ENCODE measurements at regions not wholly inside any gene's neighbourhood (a gene's known extent, or its start where the extent isn't known, plus 50 kb on each side); places are given as distances from the start of the nearest gene placed in this dataset.
"Not testable (repeated sequence)": the region's sequence is repeated elsewhere in the genome, so short reads cannot be mapped to it uniquely, and the experiment has no call there.

DNA sequence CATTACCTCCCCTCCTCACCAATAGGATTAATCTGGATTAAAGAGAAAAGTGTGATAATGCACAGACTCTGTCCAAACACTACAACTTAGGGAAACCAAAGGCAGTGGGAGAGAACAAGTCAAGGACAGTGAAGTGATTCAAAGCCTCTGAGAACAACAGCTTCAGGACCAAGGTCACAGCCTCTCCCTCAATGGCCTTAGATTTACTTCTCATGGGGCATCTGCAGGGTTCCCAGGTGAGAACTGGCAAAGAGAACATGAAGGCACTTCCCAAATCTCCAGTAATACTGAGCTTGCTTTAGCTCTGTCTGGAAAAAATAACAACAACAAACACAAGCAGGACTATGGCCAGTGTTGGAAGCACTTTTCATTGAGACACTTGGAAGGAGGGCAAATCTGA is 99.8 kb upstream of the GOLGA6L22 start:
- ATAC-seq, H3K27me3 ChIP-seq, H3K4me3 ChIP-seq, H3K9me3 ChIP-seq, H3K27ac ChIP-seq, H3K36me3 ChIP-seq, H3K4me1 ChIP-seq: not testable (repeated sequence)

DNA sequence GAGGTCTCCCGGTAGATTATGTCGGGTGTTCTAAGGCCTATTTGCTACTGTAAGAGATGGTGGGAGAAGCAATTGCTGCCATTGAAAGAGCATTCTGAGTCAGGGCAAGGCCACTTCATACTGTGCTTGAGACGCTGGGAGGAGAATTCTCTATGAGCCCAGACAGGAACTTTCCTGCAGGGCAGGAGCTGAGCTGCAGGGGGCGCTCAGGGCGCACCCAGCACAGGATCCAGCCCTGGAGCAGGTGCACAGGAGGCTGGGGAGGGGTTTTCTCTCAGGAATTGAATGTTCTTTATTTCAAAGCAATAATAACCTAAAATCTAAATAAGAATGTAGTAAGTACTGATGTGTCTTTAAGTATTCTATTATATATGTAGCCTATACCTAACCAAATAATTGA is 99.1 kb upstream of the GOLGA6L22 start:
- H3K36me3 ChIP-seq, H3K9me3 ChIP-seq, H3K4me1 ChIP-seq, H3K27me3 ChIP-seq, H3K27ac ChIP-seq, H3K4me3 ChIP-seq, ATAC-seq: not testable (repeated sequence)
- no CpG with 5 or more reads among the region's 5 CpGs for WGBS, 2 donors (ENCODE audit: low coverage in 1 of 2)

DNA sequence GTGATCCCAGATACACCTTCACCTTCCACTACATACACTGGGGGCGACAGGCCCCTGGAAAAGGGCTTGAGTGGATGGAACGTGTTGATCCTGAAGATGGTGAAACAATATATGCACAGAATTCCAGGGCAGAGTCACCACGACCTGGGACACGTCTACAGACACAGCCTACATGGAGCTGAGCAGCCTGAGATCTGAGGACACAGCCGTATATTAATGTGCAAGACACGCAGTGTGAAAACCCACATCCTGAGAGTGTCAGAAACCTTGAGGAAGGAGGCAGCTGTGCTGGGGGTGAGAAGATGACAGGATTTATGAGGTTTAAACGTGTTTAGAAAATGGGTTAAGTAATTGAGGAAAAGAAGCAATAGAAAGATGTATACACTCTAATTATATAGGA is 98.0 kb upstream of the GOLGA6L22 start:
- not testable (repeated sequence) for H3K27ac ChIP-seq, H3K9me3 ChIP-seq, H3K4me1 ChIP-seq, ATAC-seq, H3K36me3 ChIP-seq, H3K27me3 ChIP-seq, H3K4me3 ChIP-seq
- WGBS, 2 donors (ENCODE audit: low coverage in 1 of 2): no CpG with 5 or more reads among the region's 7 CpGs

DNA sequence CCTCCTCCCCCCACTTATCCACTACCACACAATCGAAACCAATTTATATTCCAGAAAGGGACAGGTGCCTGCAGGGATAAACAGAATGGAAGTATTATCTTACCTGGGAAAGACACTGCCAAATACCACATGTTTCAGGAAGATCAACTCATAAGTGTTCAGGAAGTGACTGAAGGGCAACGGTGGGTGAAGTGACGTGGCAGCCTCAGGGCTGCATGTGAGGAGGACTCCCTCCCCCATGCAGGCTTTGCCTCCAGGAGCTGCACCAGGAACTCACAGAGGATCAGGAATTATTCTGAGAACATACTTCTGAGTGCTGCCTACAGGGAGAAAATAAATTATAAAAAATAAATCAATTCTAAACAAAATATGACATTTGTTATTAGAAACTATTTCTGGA is 96.2 kb upstream of the GOLGA6L22 start:
- not testable (repeated sequence) for H3K4me3 ChIP-seq, H3K27me3 ChIP-seq, H3K27ac ChIP-seq, H3K36me3 ChIP-seq, ATAC-seq, H3K9me3 ChIP-seq, H3K4me1 ChIP-seq
- WGBS, 2 donors (ENCODE audit: low coverage in 1 of 2): no CpG with 5 or more reads among the region's 3 CpGs

DNA sequence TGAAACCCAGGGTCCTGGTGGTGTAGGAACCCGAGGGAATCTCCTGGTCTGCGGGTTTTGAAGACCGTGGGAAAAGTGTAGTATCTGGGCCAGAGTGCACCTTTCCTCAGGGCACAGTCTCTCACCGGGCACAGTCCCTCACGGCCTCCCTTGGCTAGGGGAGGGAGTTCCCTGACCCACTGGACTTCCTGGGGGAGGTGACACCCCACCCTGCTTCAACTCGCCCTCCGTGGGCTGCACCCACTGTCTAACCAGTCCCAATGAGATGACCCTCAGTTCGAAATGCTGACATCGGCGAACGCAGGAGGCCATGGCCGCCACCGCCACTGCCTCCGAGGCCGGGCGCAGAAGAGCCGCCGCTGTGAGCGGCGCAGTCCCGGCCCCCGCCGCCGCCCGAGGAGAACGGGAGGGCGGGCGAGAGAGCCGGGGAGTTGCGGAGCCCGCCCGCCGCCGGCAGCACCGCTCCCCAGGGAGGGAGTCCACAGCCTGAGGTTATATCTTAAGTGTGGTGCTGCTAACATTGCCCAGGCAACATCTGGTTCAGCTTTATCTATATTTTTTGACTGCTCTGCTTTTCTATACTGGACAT is 87.4 kb upstream of the GOLGA6L22 start:
- not testable (repeated sequence) for H3K4me3 ChIP-seq, H3K36me3 ChIP-seq, H3K27ac ChIP-seq, H3K4me1 ChIP-seq, H3K27me3 ChIP-seq, H3K9me3 ChIP-seq
- no CpG with 5 or more reads among the region's 35 CpGs for WGBS, 2 donors (ENCODE audit: low coverage in 1 of 2)
- peak; percentile 13 for ATAC-seq

DNA sequence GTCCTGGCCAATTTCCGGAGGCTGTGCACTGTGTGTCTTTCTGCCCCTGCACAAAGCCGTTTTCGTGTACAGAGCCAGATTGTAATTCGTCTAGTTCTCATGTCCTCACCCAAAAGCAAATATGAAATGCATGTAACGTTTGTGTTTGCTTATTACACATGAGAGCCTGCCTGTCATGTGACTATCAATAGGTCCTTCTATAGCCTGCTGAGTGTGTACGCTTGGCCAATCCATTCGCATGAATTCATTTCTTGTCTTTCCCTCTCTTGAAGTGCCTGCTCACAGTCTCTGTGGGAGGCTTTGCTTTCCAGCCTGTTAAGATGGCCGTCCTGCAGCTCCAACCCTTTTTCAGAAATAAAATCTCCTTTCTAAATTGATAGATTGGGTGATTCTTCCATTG is 84.2 kb upstream of the GOLGA6L22 start:
- not testable (repeated sequence) for H3K9me3 ChIP-seq, H3K27me3 ChIP-seq, H3K27ac ChIP-seq, ATAC-seq, H3K4me1 ChIP-seq, H3K36me3 ChIP-seq, H3K4me3 ChIP-seq
- no CpG with 5 or more reads among the region's 8 CpGs for WGBS, 2 donors (ENCODE audit: low coverage in 1 of 2)

DNA sequence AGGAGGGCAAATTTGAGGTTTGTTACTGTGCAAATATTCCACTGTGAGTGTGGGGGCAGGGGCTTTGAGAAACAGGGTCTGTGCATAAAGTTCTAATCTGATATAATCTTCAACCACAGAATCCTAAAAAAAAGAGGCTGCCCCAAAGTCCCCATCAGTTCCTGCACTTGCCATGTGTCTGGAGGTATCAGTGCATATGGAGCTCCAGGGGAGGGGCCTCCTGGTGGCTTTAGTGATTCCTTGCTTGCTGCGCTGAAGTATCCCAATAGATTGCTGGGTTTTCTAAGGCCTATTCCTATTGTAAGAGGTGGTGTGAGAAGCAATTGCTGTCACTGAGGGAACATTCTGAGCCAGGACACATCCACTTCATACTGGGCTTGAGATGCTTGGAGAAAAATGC is 82.9 kb upstream of the GOLGA6L22 start:
- WGBS, 2 donors (ENCODE audit: low coverage in 1 of 2): no CpG with 5 or more reads among the region's 1 CpG
- not testable (repeated sequence) for H3K4me3 ChIP-seq, H3K27me3 ChIP-seq, H3K36me3 ChIP-seq, ATAC-seq, H3K27ac ChIP-seq, H3K4me1 ChIP-seq, H3K9me3 ChIP-seq

DNA sequence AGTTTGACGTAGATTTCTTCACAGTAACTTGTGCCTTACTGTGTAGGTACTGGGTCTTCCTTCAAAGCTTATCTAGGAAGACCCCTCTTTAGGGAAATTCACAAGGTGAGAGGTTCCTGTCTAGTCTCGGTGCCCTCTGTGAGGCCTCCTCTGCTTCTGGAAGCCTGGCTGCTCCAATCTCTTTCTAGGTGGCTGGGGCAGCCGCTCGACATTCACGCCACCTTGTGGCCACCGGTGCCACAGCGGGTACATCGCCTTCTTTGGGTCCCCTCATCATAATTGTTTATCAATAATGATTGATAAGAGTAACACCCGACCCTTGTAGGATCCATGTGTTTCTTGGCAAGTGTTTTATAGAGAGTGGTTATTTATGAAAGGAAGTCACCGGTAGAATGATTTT is 80.8 kb upstream of the GOLGA6L22 start:
- H3K27ac ChIP-seq, H3K36me3 ChIP-seq, H3K4me3 ChIP-seq, H3K27me3 ChIP-seq, H3K4me1 ChIP-seq, ATAC-seq, H3K9me3 ChIP-seq: not testable (repeated sequence)
- no CpG with 5 or more reads among the region's 10 CpGs for WGBS, 2 donors (ENCODE audit: low coverage in 1 of 2)

DNA sequence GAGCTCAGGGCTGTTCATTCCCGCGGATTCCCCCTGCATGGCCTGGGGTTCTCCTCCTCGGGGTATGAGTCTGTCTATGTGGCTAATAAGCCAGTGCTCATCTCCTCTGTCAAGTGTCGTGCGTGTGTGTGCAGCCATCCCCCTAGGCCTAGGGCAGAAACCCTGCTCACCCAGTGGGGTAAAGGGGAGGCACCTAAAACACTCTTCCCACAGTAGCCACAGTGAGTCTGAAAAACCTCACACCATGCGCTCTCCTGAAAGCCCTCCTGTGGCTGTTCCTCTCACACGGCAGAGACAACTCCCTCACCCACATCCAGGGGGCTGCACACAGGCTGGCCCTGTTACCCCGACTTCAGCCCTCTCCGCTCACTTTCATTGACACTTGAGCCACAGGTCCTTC is 71.0 kb upstream of the GOLGA6L22 start:
- H3K9me3 ChIP-seq, H3K27me3 ChIP-seq, H3K36me3 ChIP-seq, H3K27ac ChIP-seq, ATAC-seq, H3K4me1 ChIP-seq, H3K4me3 ChIP-seq: not testable (repeated sequence)
- no CpG with 5 or more reads among the region's 9 CpGs for WGBS, 2 donors (ENCODE audit: low coverage in 1 of 2)

DNA sequence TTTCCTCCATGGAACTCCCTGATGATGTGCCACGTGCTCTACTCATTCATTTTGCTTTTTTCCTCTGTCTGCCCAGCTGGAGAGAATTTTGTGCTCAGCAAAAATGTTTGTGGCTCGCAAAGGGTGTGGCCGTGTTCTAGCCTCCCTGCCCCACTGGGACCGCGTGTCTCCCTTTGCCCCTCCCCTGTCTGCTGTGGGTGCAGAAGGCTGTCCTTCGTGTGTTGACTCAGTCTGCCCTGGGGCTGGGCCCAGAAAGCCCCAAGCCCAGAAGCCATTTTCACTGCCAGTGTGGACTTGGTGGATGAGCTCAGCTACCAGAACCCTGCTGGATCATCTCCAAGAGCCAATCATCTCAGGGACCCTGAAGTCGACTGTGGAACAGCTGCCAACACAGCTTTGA is 70.3 kb upstream of the GOLGA6L22 start:
- H3K27me3 ChIP-seq, H3K4me3 ChIP-seq, H3K9me3 ChIP-seq, H3K4me1 ChIP-seq, H3K27ac ChIP-seq, ATAC-seq, H3K36me3 ChIP-seq: not testable (repeated sequence)
- WGBS, 2 donors (ENCODE audit: low coverage in 1 of 2): no CpG with 5 or more reads among the region's 7 CpGs

DNA sequence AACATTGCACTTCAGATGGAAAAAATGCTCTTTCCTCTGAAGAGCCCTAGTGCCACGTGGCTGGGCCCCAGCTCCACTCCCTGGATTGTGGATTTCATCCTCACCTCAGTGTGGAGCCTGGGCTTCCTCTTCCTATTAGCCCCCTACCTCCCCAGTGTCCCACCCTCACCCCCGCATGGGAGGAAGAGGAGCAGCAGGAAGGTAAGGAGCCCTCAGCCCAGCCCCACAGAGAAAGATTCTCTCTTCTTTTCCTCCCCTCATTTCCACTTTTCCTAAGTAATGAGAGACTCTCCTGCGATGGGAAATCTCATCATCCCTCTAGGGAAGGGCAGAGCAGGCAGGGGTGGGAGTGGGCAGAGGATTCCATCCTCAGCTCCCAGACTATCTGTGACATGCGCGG is 57.5 kb upstream of the GOLGA6L22 start:
- peak; percentile 31 for ATAC-seq
- H3K27ac ChIP-seq, H3K4me1 ChIP-seq, H3K27me3 ChIP-seq, H3K36me3 ChIP-seq, H3K9me3 ChIP-seq, H3K4me3 ChIP-seq: not testable (repeated sequence)
- WGBS, 2 donors (ENCODE audit: low coverage in 1 of 2): no CpG with 5 or more reads among the region's 5 CpGs

DNA sequence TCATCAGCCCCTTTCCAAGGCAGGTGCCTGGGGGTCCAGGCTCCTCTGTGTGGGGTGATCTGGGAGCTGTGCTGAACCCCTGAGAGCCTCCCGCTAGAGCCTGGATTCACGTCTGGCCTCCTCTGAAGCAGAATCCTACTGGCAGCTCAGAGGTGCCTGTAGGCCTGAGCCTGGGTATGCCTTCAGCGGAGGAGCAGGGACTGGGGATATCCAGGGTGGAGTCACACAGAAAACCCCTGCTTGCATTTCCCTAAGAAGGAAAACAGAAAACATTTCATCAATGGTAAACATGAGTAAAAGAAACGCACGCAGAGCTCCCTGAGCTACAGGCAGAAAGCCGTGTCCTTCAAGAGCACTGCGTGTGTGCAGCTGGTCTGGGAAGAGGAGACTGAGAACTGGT is 57.0 kb upstream of the GOLGA6L22 start:
- not testable (repeated sequence) for H3K4me1 ChIP-seq, H3K9me3 ChIP-seq, H3K4me3 ChIP-seq, H3K27ac ChIP-seq, H3K27me3 ChIP-seq, ATAC-seq, H3K36me3 ChIP-seq
- no CpG with 5 or more reads among the region's 7 CpGs for WGBS, 2 donors (ENCODE audit: low coverage in 1 of 2)

DNA sequence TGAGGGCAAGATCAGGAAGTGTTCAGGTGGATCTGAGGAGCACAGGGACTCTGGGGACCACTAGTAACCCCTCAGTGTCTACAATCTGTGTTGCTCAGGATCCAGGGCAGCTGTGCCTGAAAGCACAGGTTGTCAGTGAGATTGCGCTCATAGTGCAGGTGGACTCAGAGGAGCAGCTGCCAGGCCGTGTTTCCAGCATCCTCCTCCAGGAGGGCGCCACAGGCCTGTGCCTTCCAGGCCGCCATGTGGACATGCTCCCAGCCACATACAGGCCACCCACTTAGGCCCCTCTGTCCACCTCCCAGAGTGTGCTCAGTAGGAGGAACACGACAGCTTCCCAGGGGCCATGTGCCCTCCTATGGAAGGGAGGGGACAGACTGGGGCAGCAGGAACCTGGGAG is 52.9 kb upstream of the GOLGA6L22 start:
- H3K4me1 ChIP-seq, H3K9me3 ChIP-seq, H3K4me3 ChIP-seq, H3K36me3 ChIP-seq, H3K27me3 ChIP-seq, H3K27ac ChIP-seq, ATAC-seq: not testable (repeated sequence)
- no CpG with 5 or more reads among the region's 5 CpGs for WGBS, 2 donors (ENCODE audit: low coverage in 1 of 2)
